ENCODE measurements at regions not wholly inside any gene's neighbourhood (a gene's known extent, or its start where the extent isn't known, plus 50 kb on each side); places are given as distances from the start of the nearest gene placed in this dataset.

- TF ChIP-seq REST (IDR thresholded peaks at IDR 0.05; ENCODE audit: low read depth) (no peak), FOXM1 (IDR thresholded peaks at IDR 0.05; ENCODE audit: borderline replicate concordance, low read depth) (no peak), TEAD4 (IDR thresholded peaks at IDR 0.05) (no peak), NFIC (IDR thresholded peaks at IDR 0.05) (no peak), TAF1 (IDR thresholded peaks at IDR 0.05; ENCODE audit: low read depth) (no peak), EP300 (IDR thresholded peaks at IDR 0.05; ENCODE audit: borderline replicate concordance) (no peak), YY1 (IDR thresholded peaks at IDR 0.05; ENCODE audit: low read depth) (no peak), EGR1 (IDR thresholded peaks at IDR 0.05) (no peak), CREB1 (IDR thresholded peaks at IDR 0.05; ENCODE audit: low read depth) (no peak)
Observed at GRCh38 chr4:187685247-187685646, 310.3 kb upstream of the ZFP42 start.

Measured in Ishikawa (cell line).